ENCODE measurements at regions not wholly inside any gene's neighbourhood (a gene's known extent, or its start where the extent isn't known, plus 50 kb on each side); places are given as distances from the start of the nearest gene placed in this dataset.
"Not testable (repeated sequence)": the region's sequence is repeated elsewhere in the genome, so short reads cannot be mapped to it uniquely, and the experiment has no call there.

- Mint-ChIP-seq H3K4me3 (no peak overlapping the region), H3K9me3 (peaks cover 10% of the 10 kb centered on the region), H3K36me3 (no peaks in the 10 kb centered on the region), H3K4me1 (ENCODE audit: low read depth) (no peaks in the 10 kb centered on the region), H3K27ac (no peak overlapping the region), H3K27me3 (no peaks in the 10 kb centered on the region)
- intact Hi-C loops (cut with micrococcal nuclease): no loop called here
- ChIA-PET CTCF (no interaction called here), POLR2A (no interaction called here)
- DNase-seq: no peak
These were observed 1919.1 kb upstream of the CDH9 start for GRCh38 chr5:28957450-28957849.

- H3K9me3 Mint-ChIP-seq: peaks cover 8% of the 10 kb centered on the region
- ChIA-PET POLR2A (no interaction called here), CTCF (no interaction called here)
- no peak for DNase-seq
- no peaks in the 10 kb centered on the region for H3K4me1 Mint-ChIP-seq (ENCODE audit: low read depth)
- H3K4me3 Mint-ChIP-seq: no peak overlapping the region
- H3K27me3 Mint-ChIP-seq: no peaks in the 10 kb centered on the region
- intact Hi-C loops (cut with micrococcal nuclease): no loop called here
- no peak overlapping the region for H3K27ac Mint-ChIP-seq
- H3K36me3 Mint-ChIP-seq: no peaks in the 10 kb centered on the region
These were observed 1915.7 kb upstream of the CDH9 start for GRCh38 chr5:28954074-28954473.

GRCh38 chr5:28947865-28948264 is 1909.5 kb upstream of the CDH9 start:
- H3K27ac Mint-ChIP-seq: no peak overlapping the region
- peaks cover 6% of the 10 kb centered on the region for H3K9me3 Mint-ChIP-seq
- DNase-seq: no peak
- H3K4me3 Mint-ChIP-seq: no peak overlapping the region
- intact Hi-C loops (cut with micrococcal nuclease): no loop called here
- no peaks in the 10 kb centered on the region for H3K36me3 Mint-ChIP-seq
- CTCF ChIA-PET: no interaction called here
- no peaks in the 10 kb centered on the region for H3K4me1 Mint-ChIP-seq (ENCODE audit: low read depth)
- no peaks in the 10 kb centered on the region for H3K27me3 Mint-ChIP-seq
- POLR2A ChIA-PET: no interaction called here

GRCh38 chr5:28945859-28946258 is 1907.5 kb upstream of the CDH9 start:
- no peak for DNase-seq
- ChIA-PET POLR2A (no interaction called here), CTCF (no interaction called here)
- Mint-ChIP-seq H3K27ac (no peak overlapping the region), H3K36me3 (no peaks in the 10 kb centered on the region), H3K9me3 (peaks cover 3% of the 10 kb centered on the region), H3K4me3 (no peak overlapping the region), H3K4me1 (ENCODE audit: low read depth) (no peaks in the 10 kb centered on the region), H3K27me3 (no peaks in the 10 kb centered on the region)
- intact Hi-C loops (cut with micrococcal nuclease): no loop called here

GRCh38 chr5:28929366-28929765 is 1891.0 kb upstream of the CDH9 start:
- H3K27ac Mint-ChIP-seq; H3K4me3 Mint-ChIP-seq; CTCF ChIA-PET; H3K36me3 Mint-ChIP-seq; intact Hi-C loops (cut with micrococcal nuclease); POLR2A ChIA-PET; H3K4me1 Mint-ChIP-seq (ENCODE audit: low read depth); DNase-seq; H3K27me3 Mint-ChIP-seq: not testable (repeated sequence)
- peaks cover 31% of the 10 kb centered on the region for H3K9me3 Mint-ChIP-seq

- H3K4me1 Mint-ChIP-seq (ENCODE audit: low read depth); POLR2A ChIA-PET; H3K4me3 Mint-ChIP-seq; H3K27me3 Mint-ChIP-seq; DNase-seq; H3K27ac Mint-ChIP-seq; intact Hi-C loops (cut with micrococcal nuclease); H3K36me3 Mint-ChIP-seq: not testable (repeated sequence)
- H3K9me3 Mint-ChIP-seq: peaks cover 31% of the 10 kb centered on the region
- CTCF ChIA-PET: interaction anchor here (0.8 kb wide), 1 partner anchor 12 kb away, joined by 3 read pairs; no protein-coding TSS in a partner anchor
These were observed 1890.0 kb upstream of the CDH9 start for GRCh38 chr5:28928327-28928790.

- H3K4me3 Mint-ChIP-seq: no peak overlapping the region
- H3K36me3 Mint-ChIP-seq: peaks cover 3% of the 10 kb centered on the region
- POLR2A ChIA-PET: no interaction called here
- no peak overlapping the region for H3K27ac Mint-ChIP-seq
- no peak for DNase-seq
- H3K4me1 Mint-ChIP-seq (ENCODE audit: low read depth): no peaks in the 10 kb centered on the region
- peaks cover 31% of the 10 kb centered on the region for H3K9me3 Mint-ChIP-seq
- CTCF ChIA-PET: no interaction called here
- intact Hi-C loops (cut with micrococcal nuclease): no loop called here
- H3K27me3 Mint-ChIP-seq: no peaks in the 10 kb centered on the region
These were observed 1889.4 kb upstream of the CDH9 start for GRCh38 chr5:28927559-28928326.

- intact Hi-C loops (cut with micrococcal nuclease): no loop called here
- H3K9me3 Mint-ChIP-seq: peaks cover 23% of the 10 kb centered on the region
- no peaks in the 10 kb centered on the region for H3K27me3 Mint-ChIP-seq
- no peak for DNase-seq
- no peak overlapping the region for H3K4me3 Mint-ChIP-seq
- H3K27ac Mint-ChIP-seq: no peak overlapping the region
- CTCF ChIA-PET: interaction anchor here (0.5 kb wide), 1 partner anchor 11 kb away, joined by 3 read pairs; no protein-coding TSS in a partner anchor
- POLR2A ChIA-PET: no interaction called here
- no peaks in the 10 kb centered on the region for H3K4me1 Mint-ChIP-seq (ENCODE audit: low read depth)
- peaks cover 3% of the 10 kb centered on the region for H3K36me3 Mint-ChIP-seq
These were observed 1888.0 kb upstream of the CDH9 start for GRCh38 chr5:28926422-28926821.

- no peak for DNase-seq
- Mint-ChIP-seq H3K9me3 (peaks cover 4% of the 10 kb centered on the region), H3K36me3 (no peaks in the 10 kb centered on the region), H3K27ac (no peak overlapping the region), H3K4me1 (ENCODE audit: low read depth) (no peaks in the 10 kb centered on the region), H3K4me3 (no peak overlapping the region), H3K27me3 (no peaks in the 10 kb centered on the region)
- CTCF ChIA-PET: no interaction called here
- POLR2A ChIA-PET: no interaction called here
- intact Hi-C loops (cut with micrococcal nuclease): no loop called here
These were observed 1879.2 kb upstream of the CDH9 start for GRCh38 chr5:28917631-28918030.

GRCh38 chr5:28914297-28914696 is 1875.9 kb upstream of the CDH9 start:
- DNase-seq: no peak
- no peak overlapping the region for H3K27ac Mint-ChIP-seq
- ChIA-PET CTCF (no interaction called here), POLR2A (no interaction called here)
- no peak overlapping the region for H3K4me3 Mint-ChIP-seq
- no peaks in the 10 kb centered on the region for H3K36me3 Mint-ChIP-seq
- H3K9me3 Mint-ChIP-seq: peaks cover 8% of the 10 kb centered on the region
- no peaks in the 10 kb centered on the region for H3K4me1 Mint-ChIP-seq (ENCODE audit: low read depth)
- intact Hi-C loops (cut with micrococcal nuclease): no loop called here
- no peaks in the 10 kb centered on the region for H3K27me3 Mint-ChIP-seq

GRCh38 chr5:28903643-28904042 is 1865.3 kb upstream of the CDH9 start:
- no peak overlapping the region for H3K4me3 Mint-ChIP-seq
- ChIA-PET CTCF (no interaction called here), POLR2A (no interaction called here)
- peaks cover 15% of the 10 kb centered on the region for H3K9me3 Mint-ChIP-seq
- intact Hi-C loops (cut with micrococcal nuclease): no loop called here
- H3K27me3 Mint-ChIP-seq: no peaks in the 10 kb centered on the region
- DNase-seq: no peak
- no peaks in the 10 kb centered on the region for H3K36me3 Mint-ChIP-seq
- H3K4me1 Mint-ChIP-seq (ENCODE audit: low read depth): no peaks in the 10 kb centered on the region
- no peak overlapping the region for H3K27ac Mint-ChIP-seq

GRCh38 chr5:28896949-28897348 is 1858.6 kb upstream of the CDH9 start:
- no peak for DNase-seq
- Mint-ChIP-seq H3K27ac (no peak overlapping the region), H3K9me3 (peaks cover 12% of the 10 kb centered on the region), H3K4me1 (ENCODE audit: low read depth) (no peaks in the 10 kb centered on the region), H3K4me3 (no peak overlapping the region), H3K36me3 (no peaks in the 10 kb centered on the region), H3K27me3 (no peaks in the 10 kb centered on the region)
- intact Hi-C loops (cut with micrococcal nuclease): no loop called here
- POLR2A ChIA-PET: no interaction called here
- CTCF ChIA-PET: no interaction called here

- Mint-ChIP-seq H3K4me3 (no peak overlapping the region), H3K27ac (no peak overlapping the region), H3K36me3 (no peaks in the 10 kb centered on the region), H3K27me3 (no peaks in the 10 kb centered on the region), H3K9me3 (peaks cover 27% of the 10 kb centered on the region), H3K4me1 (ENCODE audit: low read depth) (no peaks in the 10 kb centered on the region)
- intact Hi-C loops (cut with micrococcal nuclease): no loop called here
- ChIA-PET POLR2A (no interaction called here), CTCF (no interaction called here)
- DNase-seq: no peak
These were observed 1842.5 kb upstream of the CDH9 start for GRCh38 chr5:28880936-28881335.

Data from activated CD4-positive, alpha-beta memory T cell treated with anti-CD3 and anti-CD28 coated beads for 36 hours (primary cell).